ENCODE measurements at regions not wholly inside any gene's neighbourhood (a gene's known extent, or its start where the extent isn't known, plus 50 kb on each side); places are given as distances from the start of the nearest gene placed in this dataset.
"Not testable (repeated sequence)": the region's sequence is repeated elsewhere in the genome, so short reads cannot be mapped to it uniquely, and the experiment has no call there.

- no peaks in the 10 kb centered on the region for H3K27me3 ChIP-seq (ENCODE audit: control insufficient read depth in 1 of 2, insufficient read depth in 2 of 2, low read length in 2 of 2)
- H3K4me1 ChIP-seq (ENCODE audit: insufficient read depth, low read length) = no peaks in the 10 kb centered on the region
- H3K9me3 ChIP-seq (ENCODE audit: low read length) = no peaks in the 10 kb centered on the region
These were observed 188.7 kb downstream of the TM9SF2 start for GRCh38 chr13:99689955-99690354.

DNA sequence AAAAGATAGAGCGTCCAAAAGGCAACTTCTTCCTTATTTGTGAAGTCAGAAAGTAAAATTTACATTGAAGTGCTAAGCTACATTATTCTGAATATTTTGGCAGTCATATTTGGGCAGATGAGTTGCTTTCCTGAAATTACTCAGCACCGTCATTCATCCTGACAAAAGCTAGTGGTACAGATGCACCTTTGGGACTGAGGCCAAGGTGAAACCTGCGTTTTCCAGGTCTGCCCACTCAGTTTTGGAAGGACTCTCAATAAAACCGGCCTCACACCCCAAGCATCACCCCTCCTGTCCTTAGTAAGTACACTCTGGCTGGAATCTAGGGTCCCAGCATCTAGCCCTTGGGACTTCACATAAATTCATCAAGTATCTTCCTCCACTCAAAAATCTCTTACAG lies 187.5 kb downstream of the TM9SF2 start:
- no peaks in the 10 kb centered on the region for H3K9me3 ChIP-seq (ENCODE audit: low read length)
- no peak overlapping the region for H3K9ac ChIP-seq (ENCODE audit: low read length)
- H3K27ac ChIP-seq (ENCODE audit: low read depth, low read length) = no peak overlapping the region
- no peaks in the 10 kb centered on the region for H3K27me3 ChIP-seq (ENCODE audit: control insufficient read depth in 1 of 2, insufficient read depth in 2 of 2, low read length in 2 of 2)
- H3K4me1 ChIP-seq (ENCODE audit: insufficient read depth, low read length) = no peaks in the 10 kb centered on the region
- no peak overlapping the region for H3K4me3 ChIP-seq (ENCODE audit: low read depth in 1 of 2, low read length in 2 of 2)
- no peaks in the 10 kb centered on the region for H3K36me3 ChIP-seq (ENCODE audit: insufficient read depth, low read length)

More at GRCh38 chr13:99689955-99690354, 188.7 kb downstream of the TM9SF2 start:
- Histone ChIP-seq H3K36me3 (ENCODE audit: insufficient read depth, low read length) (no peaks in the 10 kb centered on the region), H3K27ac (ENCODE audit: low read depth, low read length) (no peak overlapping the region), H3K9ac (ENCODE audit: low read length) (no peak overlapping the region), H3K4me3 (ENCODE audit: low read depth in 1 of 2, low read length in 2 of 2) (no peak overlapping the region)

DNA sequence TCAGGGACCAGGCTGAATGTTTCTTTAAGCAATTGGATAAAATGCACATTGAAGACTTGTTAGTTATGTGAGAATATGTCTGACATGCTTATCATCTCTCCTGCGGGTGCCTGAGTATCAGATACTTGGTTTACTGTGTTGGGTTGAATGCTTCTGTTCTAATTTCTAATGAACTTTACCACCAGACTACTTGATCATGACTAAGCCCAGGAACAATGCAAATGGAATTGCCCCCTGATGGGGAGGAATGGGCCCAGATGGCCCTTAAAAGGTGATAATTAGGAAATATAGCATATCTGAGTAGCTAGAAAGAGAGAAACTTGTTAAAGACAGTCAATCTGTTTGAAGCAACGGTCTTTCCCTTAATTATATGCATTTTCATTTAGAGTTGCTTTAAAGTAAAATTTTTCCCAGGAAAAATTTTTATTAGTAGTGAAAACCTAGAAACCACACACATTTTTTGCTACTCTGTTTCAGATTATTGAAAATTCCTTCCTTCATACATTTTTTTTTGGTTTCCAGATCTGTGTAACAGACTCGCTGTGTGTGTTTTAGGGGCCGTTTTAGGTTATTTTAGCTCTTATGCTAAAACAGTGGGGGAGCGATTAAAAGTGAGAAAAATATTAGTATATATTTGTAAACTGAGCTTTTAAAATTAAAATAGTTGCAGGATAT lies 186.6 kb downstream of the TM9SF2 start:
- no peaks in the 10 kb centered on the region for H3K9me3 ChIP-seq (ENCODE audit: low read length)
- H3K36me3 ChIP-seq (ENCODE audit: insufficient read depth, low read length) = no peaks in the 10 kb centered on the region
- no peak overlapping the region for H3K27ac ChIP-seq (ENCODE audit: low read depth, low read length)
- no peaks in the 10 kb centered on the region for H3K27me3 ChIP-seq (ENCODE audit: control insufficient read depth in 1 of 2, insufficient read depth in 2 of 2, low read length in 2 of 2)
- H3K4me3 ChIP-seq (ENCODE audit: low read depth in 1 of 2, low read length in 2 of 2) = no peak overlapping the region
- no peak overlapping the region for H3K9ac ChIP-seq (ENCODE audit: low read length)
- no peaks in the 10 kb centered on the region for H3K4me1 ChIP-seq (ENCODE audit: insufficient read depth, low read length)

DNA sequence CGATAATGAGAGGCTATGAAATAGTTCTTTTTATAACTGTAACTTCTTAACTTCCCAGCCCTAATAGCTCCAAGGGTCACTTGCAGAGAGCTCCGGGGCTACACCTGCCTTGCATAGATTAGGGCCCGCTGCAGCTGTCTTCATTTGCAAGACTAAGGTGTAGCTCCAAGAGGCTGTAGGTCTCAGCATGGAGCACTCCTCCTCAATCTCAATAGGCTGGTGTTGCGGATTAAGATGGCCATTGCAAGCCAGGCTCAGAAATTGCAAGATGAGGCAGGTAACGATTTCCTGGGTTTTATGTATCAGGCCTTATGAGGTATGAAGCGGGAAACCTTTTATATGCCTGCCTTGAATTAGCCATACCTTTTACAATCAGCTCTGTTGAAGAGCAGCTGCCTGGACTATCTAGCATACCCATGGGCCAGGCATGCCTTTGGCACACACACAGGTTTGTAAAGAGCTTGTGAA lies 185.7 kb downstream of the TM9SF2 start:
- no peak overlapping the region for H3K27ac ChIP-seq (ENCODE audit: low read depth, low read length)
- H3K9me3 ChIP-seq (ENCODE audit: low read length) = no peaks in the 10 kb centered on the region
- no peaks in the 10 kb centered on the region for H3K4me1 ChIP-seq (ENCODE audit: insufficient read depth, low read length)
- H3K27me3 ChIP-seq (ENCODE audit: control insufficient read depth in 1 of 2, insufficient read depth in 2 of 2, low read length in 2 of 2) = no peaks in the 10 kb centered on the region
- H3K9ac ChIP-seq (ENCODE audit: low read length) = no peak overlapping the region
- no peaks in the 10 kb centered on the region for H3K36me3 ChIP-seq (ENCODE audit: insufficient read depth, low read length)
- H3K4me3 ChIP-seq (ENCODE audit: low read depth in 1 of 2, low read length in 2 of 2) = no peak overlapping the region

DNA sequence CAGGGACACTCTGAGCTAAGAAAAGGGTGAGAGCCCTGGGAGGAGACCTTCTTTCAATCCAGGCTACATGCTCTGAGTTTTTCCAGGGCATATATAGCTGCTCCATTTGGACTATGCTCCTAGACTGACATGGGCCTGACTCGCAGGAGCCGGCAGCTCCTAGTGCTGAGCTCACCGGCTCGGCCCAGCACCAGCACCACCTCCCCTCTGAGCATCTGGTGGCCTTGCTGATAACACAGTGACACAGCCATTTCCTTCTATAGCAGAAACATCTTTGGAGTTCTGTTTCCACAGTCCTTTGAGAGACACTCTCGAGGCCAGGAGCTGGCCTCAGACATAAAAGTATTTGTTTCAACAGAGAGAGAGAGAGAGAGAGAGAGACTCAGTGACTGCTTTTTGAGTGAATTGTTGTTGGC lies 184.9 kb downstream of the TM9SF2 start:
- Histone ChIP-seq H3K27me3 (ENCODE audit: control insufficient read depth in 1 of 2, insufficient read depth in 2 of 2, low read length in 2 of 2) (no peaks in the 10 kb centered on the region), H3K9ac (ENCODE audit: low read length) (no peak overlapping the region), H3K4me3 (ENCODE audit: low read depth in 1 of 2, low read length in 2 of 2) (no peak overlapping the region), H3K36me3 (ENCODE audit: insufficient read depth, low read length) (no peaks in the 10 kb centered on the region), H3K9me3 (ENCODE audit: low read length) (no peaks in the 10 kb centered on the region), H3K4me1 (ENCODE audit: insufficient read depth, low read length) (no peaks in the 10 kb centered on the region), H3K27ac (ENCODE audit: low read depth, low read length) (no peak overlapping the region)

GRCh38 chr13:99681695-99682094 lies 180.4 kb downstream of the TM9SF2 start:
- no peaks in the 10 kb centered on the region for H3K9me3 ChIP-seq (ENCODE audit: low read length)
- H3K4me1 ChIP-seq (ENCODE audit: insufficient read depth, low read length) = no peaks in the 10 kb centered on the region
- H3K27ac ChIP-seq (ENCODE audit: low read depth, low read length) = no peak overlapping the region
- no peaks in the 10 kb centered on the region for H3K27me3 ChIP-seq (ENCODE audit: control insufficient read depth in 1 of 2, insufficient read depth in 2 of 2, low read length in 2 of 2)
- no peak overlapping the region for H3K9ac ChIP-seq (ENCODE audit: low read length)
- H3K36me3 ChIP-seq (ENCODE audit: insufficient read depth, low read length) = no peaks in the 10 kb centered on the region
- no peak overlapping the region for H3K4me3 ChIP-seq (ENCODE audit: low read depth in 1 of 2, low read length in 2 of 2)

DNA sequence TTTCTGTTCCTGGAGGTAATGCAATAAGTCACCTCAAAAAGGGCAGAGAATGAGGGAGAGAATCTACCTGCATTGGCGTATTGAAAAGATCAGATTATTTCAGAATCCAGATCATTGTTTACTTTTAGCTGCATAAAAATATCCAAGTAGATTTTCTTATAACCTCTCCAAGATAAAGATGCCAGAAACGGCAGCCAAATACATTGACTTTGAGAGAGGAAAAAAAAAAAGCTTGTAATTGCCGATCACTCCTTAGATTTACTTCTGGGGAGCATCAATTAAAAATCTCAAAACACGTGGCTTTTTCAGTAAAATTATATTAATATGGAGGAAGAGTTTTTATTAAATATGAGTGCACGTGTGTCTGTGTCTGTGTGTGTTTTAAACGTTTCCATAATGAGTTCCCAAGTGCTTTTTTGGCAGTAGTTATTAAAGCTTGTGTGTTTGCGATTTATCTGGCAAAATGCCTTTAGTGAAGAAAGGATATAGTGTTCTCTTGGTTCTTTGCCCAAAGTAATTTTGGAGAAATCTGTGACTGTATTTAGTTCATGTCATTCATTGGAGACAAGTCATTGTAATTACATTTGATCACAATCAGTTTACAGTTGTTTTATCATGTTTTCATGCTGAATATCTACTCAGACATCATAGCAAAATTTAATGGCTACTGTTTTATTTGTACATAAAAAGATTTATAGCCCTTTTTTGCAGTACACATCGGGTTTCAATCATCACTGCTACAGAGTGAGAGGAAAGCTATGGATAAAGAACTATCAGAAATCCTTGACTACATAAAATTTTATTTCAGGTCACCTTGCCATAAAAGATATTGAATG lies 176.1 kb downstream of the TM9SF2 start:
- no peaks in the 10 kb centered on the region for H3K4me1 ChIP-seq (ENCODE audit: insufficient read depth, low read length)
- H3K9me3 ChIP-seq (ENCODE audit: low read length) = no peaks in the 10 kb centered on the region
- no peaks in the 10 kb centered on the region for H3K36me3 ChIP-seq (ENCODE audit: insufficient read depth, low read length)
- H3K4me3 ChIP-seq (ENCODE audit: low read depth in 1 of 2, low read length in 2 of 2) = no peak overlapping the region
- no peak overlapping the region for H3K27ac ChIP-seq (ENCODE audit: low read depth, low read length)
- no peaks in the 10 kb centered on the region for H3K27me3 ChIP-seq (ENCODE audit: control insufficient read depth in 1 of 2, insufficient read depth in 2 of 2, low read length in 2 of 2)
- no peak overlapping the region for H3K9ac ChIP-seq (ENCODE audit: low read length)

GRCh38 chr13:99671746-99672145 lies 170.5 kb downstream of the TM9SF2 start:
- no peak overlapping the region for H3K4me3 ChIP-seq (ENCODE audit: low read depth in 1 of 2, low read length in 2 of 2)
- H3K4me1 ChIP-seq (ENCODE audit: insufficient read depth, low read length) = no peaks in the 10 kb centered on the region
- H3K36me3 ChIP-seq (ENCODE audit: insufficient read depth, low read length) = no peaks in the 10 kb centered on the region
- no peak overlapping the region for H3K27ac ChIP-seq (ENCODE audit: low read depth, low read length)
- H3K9ac ChIP-seq (ENCODE audit: low read length) = no peak overlapping the region
- no peaks in the 10 kb centered on the region for H3K9me3 ChIP-seq (ENCODE audit: low read length)
- no peaks in the 10 kb centered on the region for H3K27me3 ChIP-seq (ENCODE audit: control insufficient read depth in 1 of 2, insufficient read depth in 2 of 2, low read length in 2 of 2)

DNA sequence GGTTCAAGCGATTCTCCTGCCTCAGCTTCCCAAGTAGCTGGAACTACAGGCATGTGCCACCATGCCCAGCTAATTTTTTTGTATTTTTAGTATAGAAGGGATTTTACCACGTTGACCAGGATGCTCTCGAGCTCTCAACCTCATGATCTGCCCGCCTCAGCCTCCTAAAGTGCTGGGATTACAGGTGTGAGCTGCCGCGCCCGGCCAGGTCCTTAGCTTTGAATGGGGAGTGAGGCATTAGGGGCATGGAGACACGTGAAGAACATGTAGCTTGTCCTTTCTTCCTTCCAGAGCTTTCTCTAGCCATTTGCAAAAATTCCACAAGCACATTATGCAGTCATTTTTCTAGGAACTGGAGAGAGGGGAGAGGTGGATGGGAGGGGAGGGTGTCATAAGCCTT lies 167.8 kb downstream of the TM9SF2 start:
- H3K27me3 ChIP-seq (ENCODE audit: control insufficient read depth in 1 of 2, insufficient read depth in 2 of 2, low read length in 2 of 2); H3K4me1 ChIP-seq (ENCODE audit: insufficient read depth, low read length); H3K9ac ChIP-seq (ENCODE audit: low read length); H3K9me3 ChIP-seq (ENCODE audit: low read length); H3K4me3 ChIP-seq (ENCODE audit: low read depth in 1 of 2, low read length in 2 of 2); H3K27ac ChIP-seq (ENCODE audit: low read depth, low read length); H3K36me3 ChIP-seq (ENCODE audit: insufficient read depth, low read length): not testable (repeated sequence)

- Histone ChIP-seq H3K9me3 (ENCODE audit: low read length) (no peaks in the 10 kb centered on the region), H3K4me1 (ENCODE audit: insufficient read depth, low read length) (no peaks in the 10 kb centered on the region), H3K36me3 (ENCODE audit: insufficient read depth, low read length) (no peaks in the 10 kb centered on the region), H3K9ac (ENCODE audit: low read length) (no peak overlapping the region), H3K27me3 (ENCODE audit: control insufficient read depth in 1 of 2, insufficient read depth in 2 of 2, low read length in 2 of 2) (no peaks in the 10 kb centered on the region), H3K27ac (ENCODE audit: low read depth, low read length) (no peak overlapping the region), H3K4me3 (ENCODE audit: low read depth in 1 of 2, low read length in 2 of 2) (no peak overlapping the region)
These were observed 165.0 kb downstream of the TM9SF2 start for GRCh38 chr13:99666146-99666805.

DNA sequence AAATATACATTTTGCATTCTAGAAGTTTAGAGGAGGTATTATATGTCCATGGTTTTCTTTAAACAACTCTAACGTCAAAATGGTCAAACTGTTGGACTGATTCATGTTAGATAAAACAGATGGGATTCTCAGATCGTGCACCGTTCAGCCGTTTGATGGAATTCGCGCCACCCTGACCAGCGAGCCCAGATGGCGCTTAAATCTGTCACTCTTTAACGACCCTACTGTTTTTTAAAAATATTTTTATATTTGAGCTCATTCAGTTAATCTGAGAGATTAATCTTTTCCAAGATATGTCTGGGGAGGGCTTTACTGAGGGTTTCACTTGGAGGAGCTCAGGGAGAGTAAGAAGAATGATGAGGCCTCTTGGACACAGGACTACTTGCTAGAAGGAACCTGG lies 164.4 kb downstream of the TM9SF2 start:
- Histone ChIP-seq H3K4me3 (ENCODE audit: low read depth in 1 of 2, low read length in 2 of 2) (no peak overlapping the region), H3K27ac (ENCODE audit: low read depth, low read length) (no peak overlapping the region), H3K4me1 (ENCODE audit: insufficient read depth, low read length) (no peaks in the 10 kb centered on the region), H3K9ac (ENCODE audit: low read length) (no peak overlapping the region), H3K27me3 (ENCODE audit: control insufficient read depth in 1 of 2, insufficient read depth in 2 of 2, low read length in 2 of 2) (no peaks in the 10 kb centered on the region), H3K36me3 (ENCODE audit: insufficient read depth, low read length) (no peaks in the 10 kb centered on the region), H3K9me3 (ENCODE audit: low read length) (no peaks in the 10 kb centered on the region)

Data from muscle layer of colon (tissue), 2 donors.